Activated effector memory CD4-positive, alpha-beta T cell treated with Interleukin-2 at 50 U/mL for 16 hours (primary cell): ENCODE measurements at regions not wholly inside any gene's neighbourhood (a gene's known extent, or its start where the extent isn't known, plus 50 kb on each side); places are given as distances from the start of the nearest gene placed in this dataset.
"Not testable (repeated sequence)": the region's sequence is repeated elsewhere in the genome, so short reads cannot be mapped to it uniquely, and the experiment has no call there.

Experiments used
- DNase-seq: peaks from one replicate; pipeline ENCODE4 v3.0.0-alpha.2; 2020

GRCh38 chr21:32823296-32823695, 51.7 kb upstream of the PAXBP1 start:
- not testable (repeated sequence) for DNase-seq

- DNase-seq = no peak
Measured at GRCh38 chr21:32824950-32825349, 53.4 kb upstream of the PAXBP1 start.

- no peak for DNase-seq
Measured at GRCh38 chr21:32826329-32827167, 55.0 kb upstream of the PAXBP1 start.

GRCh38 chr21:32828908-32829307, 57.4 kb upstream of the PAXBP1 start:
- DNase-seq = no peak

- no peak for DNase-seq
Measured at GRCh38 chr21:32829504-32829903, 57.9 kb upstream of the PAXBP1 start.

GRCh38 chr21:32831779-32832178, 60.2 kb upstream of the PAXBP1 start:
- not testable (repeated sequence) for DNase-seq

- no peak for DNase-seq
Measured at GRCh38 chr21:32834211-32834915, 62.8 kb upstream of the PAXBP1 start.

- no peak for DNase-seq
Measured at GRCh38 chr21:32834916-32835235, 63.3 kb upstream of the PAXBP1 start.

- no peak for DNase-seq
Measured at GRCh38 chr21:32842146-32842545, 70.6 kb upstream of the PAXBP1 start.

- no peak for DNase-seq
Measured at GRCh38 chr21:32843561-32843960, 72.0 kb upstream of the PAXBP1 start.

- DNase-seq = no peak
Measured at GRCh38 chr21:32844076-32844475, 72.5 kb upstream of the PAXBP1 start.

- no peak for DNase-seq
Measured at GRCh38 chr21:32844653-32845436, 73.3 kb upstream of the PAXBP1 start.

GRCh38 chr21:32858628-32859027, 87.1 kb upstream of the PAXBP1 start:
- no peak for DNase-seq

- no peak for DNase-seq
Measured at GRCh38 chr21:32860399-32860798, 88.8 kb upstream of the PAXBP1 start.

GRCh38 chr21:32861866-32862265, 90.3 kb upstream of the PAXBP1 start:
- DNase-seq = no peak

GRCh38 chr21:32867597-32867996, 96.0 kb upstream of the PAXBP1 start:
- DNase-seq = no peak

- DNase-seq = no peak
Measured at GRCh38 chr21:32868631-32869454, 97.3 kb upstream of the PAXBP1 start.

GRCh38 chr21:32869459-32869858, 97.9 kb upstream of the PAXBP1 start:
- no peak for DNase-seq

GRCh38 chr21:32876426-32876825, 104.9 kb upstream of the PAXBP1 start:
- DNase-seq = no peak

- not testable (repeated sequence) for DNase-seq
Measured at GRCh38 chr21:32877888-32878287, 106.3 kb upstream of the PAXBP1 start.

GRCh38 chr21:32878661-32879060, 107.1 kb upstream of the PAXBP1 start:
- no peak for DNase-seq

GRCh38 chr21:32881458-32881857, 109.9 kb upstream of the PAXBP1 start:
- no peak for DNase-seq

GRCh38 chr21:32884062-32884461, 112.5 kb upstream of the PAXBP1 start:
- no peak for DNase-seq
